ENCODE measurements at regions not wholly inside any gene's neighbourhood (a gene's known extent, or its start where the extent isn't known, plus 50 kb on each side); places are given as distances from the start of the nearest gene placed in this dataset.

DNA sequence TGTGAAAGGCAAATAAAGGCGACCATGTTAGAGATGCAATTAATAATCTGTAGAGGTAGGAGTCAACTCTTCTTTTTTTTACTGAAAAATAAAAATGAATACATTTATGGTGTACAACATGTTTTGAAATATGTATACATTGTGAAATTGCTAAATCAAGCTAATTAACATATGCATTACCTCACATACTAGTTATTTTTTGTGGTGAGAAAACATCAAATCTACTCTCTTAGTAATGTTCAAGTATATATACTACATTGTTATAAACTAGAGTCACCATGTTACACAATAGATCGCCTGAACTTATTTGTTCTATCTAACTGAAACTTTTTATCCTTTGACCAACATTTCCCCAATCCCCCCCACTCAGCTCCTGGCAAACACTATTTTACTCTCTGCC is 143.2 kb downstream of the POU4F1 start:
- ATAC-seq (ENCODE audit: low read depth) (no peak), DNase-seq (ENCODE audit: low spot score) (no peak)
- H3K27me3 ChIP-seq (ENCODE audit: insufficient read depth, poor library complexity, severe bottlenecking) = no peaks in the 10 kb centered on the region
- H3K4me1 ChIP-seq (ENCODE audit: insufficient read depth, poor library complexity, severe bottlenecking) = no peaks in the 10 kb centered on the region
- no peak overlapping the region for H3K4me3 ChIP-seq (ENCODE audit: severe bottlenecking)
- TF ChIP-seq, protein P1, sequence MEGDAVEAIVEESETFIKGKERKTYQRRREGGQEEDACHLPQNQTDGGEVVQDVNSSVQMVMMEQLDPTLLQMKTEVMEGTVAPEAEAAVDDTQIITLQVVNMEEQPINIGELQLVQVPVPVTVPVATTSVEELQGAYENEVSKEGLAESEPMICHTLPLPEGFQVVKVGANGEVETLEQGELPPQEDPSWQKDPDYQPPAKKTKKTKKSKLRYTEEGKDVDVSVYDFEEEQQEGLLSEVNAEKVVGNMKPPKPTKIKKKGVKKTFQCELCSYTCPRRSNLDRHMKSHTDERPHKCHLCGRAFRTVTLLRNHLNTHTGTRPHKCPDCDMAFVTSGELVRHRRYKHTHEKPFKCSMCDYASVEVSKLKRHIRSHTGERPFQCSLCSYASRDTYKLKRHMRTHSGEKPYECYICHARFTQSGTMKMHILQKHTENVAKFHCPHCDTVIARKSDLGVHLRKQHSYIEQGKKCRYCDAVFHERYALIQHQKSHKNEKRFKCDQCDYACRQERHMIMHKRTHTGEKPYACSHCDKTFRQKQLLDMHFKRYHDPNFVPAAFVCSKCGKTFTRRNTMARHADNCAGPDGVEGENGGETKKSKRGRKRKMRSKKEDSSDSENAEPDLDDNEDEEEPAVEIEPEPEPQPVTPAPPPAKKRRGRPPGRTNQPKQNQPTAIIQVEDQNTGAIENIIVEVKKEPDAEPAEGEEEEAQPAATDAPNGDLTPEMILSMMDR (IDR thresholded peaks at IDR 0.05; ENCODE audit: poor library complexity, severe bottlenecking) = no peak
- no peaks in the 10 kb centered on the region for H3K36me3 ChIP-seq (ENCODE audit: low read depth)
- no peak overlapping the region for H3K27ac ChIP-seq (ENCODE audit: poor library complexity, severe bottlenecking)
- no peaks in the 10 kb centered on the region for H3K9me3 ChIP-seq (ENCODE audit: severe bottlenecking)

DNA sequence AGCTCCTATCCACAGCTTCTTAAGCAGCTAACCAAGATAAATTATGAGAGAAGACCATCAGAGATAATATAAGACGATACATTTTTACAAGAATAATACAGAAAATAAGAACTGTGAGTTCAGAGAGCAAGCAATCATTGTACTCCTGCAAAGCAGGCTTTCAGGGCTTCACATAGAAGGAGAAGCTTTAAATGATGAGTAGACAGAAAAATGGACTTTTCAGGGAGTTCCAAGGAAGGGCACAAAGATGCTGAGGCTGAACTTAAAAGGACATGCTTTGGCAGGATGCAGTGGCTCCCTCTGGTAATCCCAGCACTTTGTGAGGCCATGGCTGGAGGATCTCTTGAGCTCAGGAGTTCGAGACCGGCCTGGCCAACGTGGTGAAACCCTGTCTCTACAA is 159.5 kb downstream of the POU4F1 start:
- Histone ChIP-seq H3K4me1 (ENCODE audit: insufficient read depth, poor library complexity, severe bottlenecking) (no peaks in the 10 kb centered on the region), H3K27ac (ENCODE audit: poor library complexity, severe bottlenecking) (no peak overlapping the region), H3K27me3 (ENCODE audit: insufficient read depth, poor library complexity, severe bottlenecking) (no peaks in the 10 kb centered on the region), H3K4me3 (ENCODE audit: severe bottlenecking) (no peak overlapping the region), H3K36me3 (ENCODE audit: low read depth) (no peaks in the 10 kb centered on the region), H3K9me3 (ENCODE audit: severe bottlenecking) (no peaks in the 10 kb centered on the region)
- DNase-seq (ENCODE audit: low spot score) = no peak
- TF ChIP-seq, protein P1 (IDR thresholded peaks at IDR 0.05; ENCODE audit: poor library complexity, severe bottlenecking) = no peak
- ATAC-seq (ENCODE audit: low read depth) = no peak

DNA sequence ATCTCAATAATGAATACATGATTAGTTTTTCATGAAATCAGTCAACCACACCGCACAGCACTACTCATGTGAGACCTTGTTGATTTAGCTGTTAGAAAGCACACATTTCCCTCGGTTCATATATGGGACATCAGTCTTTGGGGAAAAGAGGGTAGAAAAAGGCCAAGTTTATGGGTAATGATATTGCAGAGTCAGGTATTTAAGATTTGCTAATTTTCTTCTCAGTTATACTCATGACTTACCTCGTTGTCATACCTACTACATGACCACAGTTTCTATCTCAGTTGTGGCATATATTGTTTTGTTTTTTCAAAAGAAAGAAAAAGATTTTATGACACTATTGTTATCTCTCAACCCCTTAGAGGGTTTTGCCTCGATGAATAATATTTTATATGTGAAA is 165.6 kb downstream of the POU4F1 start:
- H3K36me3 ChIP-seq (ENCODE audit: low read depth) = no peaks in the 10 kb centered on the region
- no peaks in the 10 kb centered on the region for H3K27me3 ChIP-seq (ENCODE audit: insufficient read depth, poor library complexity, severe bottlenecking)
- DNase-seq (ENCODE audit: low spot score) = no peak
- no peak for ATAC-seq (ENCODE audit: low read depth)
- no peaks in the 10 kb centered on the region for H3K4me1 ChIP-seq (ENCODE audit: insufficient read depth, poor library complexity, severe bottlenecking)
- TF ChIP-seq, protein P1 (IDR thresholded peaks at IDR 0.05; ENCODE audit: poor library complexity, severe bottlenecking) = no peak
- H3K4me3 ChIP-seq (ENCODE audit: severe bottlenecking) = no peak overlapping the region
- H3K27ac ChIP-seq (ENCODE audit: poor library complexity, severe bottlenecking) = no peak overlapping the region
- no peaks in the 10 kb centered on the region for H3K9me3 ChIP-seq (ENCODE audit: severe bottlenecking)

DNA sequence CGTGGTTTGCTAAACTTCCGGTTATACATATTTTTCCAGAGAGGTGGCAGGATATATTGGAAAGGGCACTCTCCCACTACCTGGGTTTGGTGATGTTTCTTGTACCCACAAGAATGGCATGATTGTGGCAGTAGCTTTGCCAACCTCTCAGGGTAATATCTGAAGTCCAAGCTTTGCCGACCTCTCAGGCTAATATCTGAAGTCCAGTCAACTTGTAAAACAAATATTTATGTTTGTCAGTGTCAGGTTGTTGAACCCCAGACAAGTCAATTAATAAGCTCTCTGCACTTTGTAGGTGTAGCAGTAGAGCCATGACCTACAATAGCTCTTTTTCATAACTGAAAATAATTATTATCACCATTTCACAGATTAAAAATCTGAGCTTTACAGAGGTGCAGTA is 167.0 kb downstream of the POU4F1 start:
- Histone ChIP-seq H3K9me3 (ENCODE audit: severe bottlenecking) (no peaks in the 10 kb centered on the region), H3K36me3 (ENCODE audit: low read depth) (no peaks in the 10 kb centered on the region), H3K4me1 (ENCODE audit: insufficient read depth, poor library complexity, severe bottlenecking) (no peaks in the 10 kb centered on the region), H3K27me3 (ENCODE audit: insufficient read depth, poor library complexity, severe bottlenecking) (no peaks in the 10 kb centered on the region), H3K4me3 (ENCODE audit: severe bottlenecking) (no peak overlapping the region), H3K27ac (ENCODE audit: poor library complexity, severe bottlenecking) (no peak overlapping the region)
- ATAC-seq (ENCODE audit: low read depth) = no peak
- no peak for DNase-seq (ENCODE audit: low spot score)
- TF ChIP-seq, protein P1 (IDR thresholded peaks at IDR 0.05; ENCODE audit: poor library complexity, severe bottlenecking) = no peak

DNA sequence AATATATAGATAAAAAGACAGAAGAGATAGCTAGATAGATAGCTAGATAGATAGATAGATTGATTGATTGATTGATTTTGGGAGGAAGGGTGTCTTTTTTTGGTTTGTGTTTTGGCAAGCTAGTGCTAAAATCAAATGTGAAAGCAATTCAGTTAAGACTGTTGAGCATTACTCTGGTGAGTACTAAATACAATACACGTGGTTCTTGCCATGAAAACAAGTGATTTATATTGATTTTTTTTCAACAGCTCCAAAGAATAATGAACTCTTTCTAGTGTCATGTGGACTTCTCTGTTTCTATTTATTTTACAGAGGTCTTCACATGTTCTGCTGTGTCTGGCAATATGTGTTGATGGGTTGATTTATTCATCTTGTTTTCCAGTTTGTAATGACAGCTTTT is 172.0 kb downstream of the POU4F1 start:
- no peaks in the 10 kb centered on the region for H3K4me1 ChIP-seq (ENCODE audit: insufficient read depth, poor library complexity, severe bottlenecking)
- no peak for ATAC-seq (ENCODE audit: low read depth)

More for the DNA sequence above, 172.0 kb downstream of the POU4F1 start:
- no peak overlapping the region for H3K4me3 ChIP-seq (ENCODE audit: severe bottlenecking)
- no peaks in the 10 kb centered on the region for H3K9me3 ChIP-seq (ENCODE audit: severe bottlenecking)
- TF ChIP-seq, protein P1 (IDR thresholded peaks at IDR 0.05; ENCODE audit: poor library complexity, severe bottlenecking) = no peak
- DNase-seq (ENCODE audit: low spot score) = no peak
- no peaks in the 10 kb centered on the region for H3K36me3 ChIP-seq (ENCODE audit: low read depth)
- no peaks in the 10 kb centered on the region for H3K27me3 ChIP-seq (ENCODE audit: insufficient read depth, poor library complexity, severe bottlenecking)
- no peak overlapping the region for H3K27ac ChIP-seq (ENCODE audit: poor library complexity, severe bottlenecking)

All from RWPE2 (cell line).